NOMO-1 (cell line): ENCODE measurements at regions not wholly inside any gene's neighbourhood (a gene's known extent, or its start where the extent isn't known, plus 50 kb on each side); places are given as distances from the start of the nearest gene placed in this dataset.

ENCODE experiments used
- DNase-seq, 2 experiments: peaks; one replicate each; lab custom pipeline; 2025; ENCODE audit not compliant: unreplicated experiment in 2 of 2; lab: John Stamatoyannopoulos, UW

- peak; percentile 17 to 41 for DNase-seq
Measured at GRCh38 chr3:84439476-84439875, 519.3 kb upstream of the CADM2 start.

- no peak for DNase-seq
Measured at GRCh38 chr3:84440291-84440690, 518.5 kb upstream of the CADM2 start.

GRCh38 chr3:84442533-84442932, 516.3 kb upstream of the CADM2 start:
- DNase-seq, result no peak

GRCh38 chr3:84444726-84445521, 513.9 kb upstream of the CADM2 start:
- DNase-seq, result no peak

- no peak for DNase-seq
Measured at GRCh38 chr3:84487296-84487695, 471.5 kb upstream of the CADM2 start.

GRCh38 chr3:84504761-84505160, 454.0 kb upstream of the CADM2 start:
- DNase-seq, result no peak

- DNase-seq, result no peak
Measured at GRCh38 chr3:84510007-84510406, 448.8 kb upstream of the CADM2 start.

GRCh38 chr3:84522893-84523292, 435.9 kb upstream of the CADM2 start:
- no peak for DNase-seq

GRCh38 chr3:84536916-84537315, 421.9 kb upstream of the CADM2 start:
- DNase-seq, result no peak

GRCh38 chr3:84538597-84538996, 420.2 kb upstream of the CADM2 start:
- no peak for DNase-seq

GRCh38 chr3:84547207-84547606, 411.6 kb upstream of the CADM2 start:
- DNase-seq, result no peak

- peak; percentile 13 to 15 for DNase-seq
Measured at GRCh38 chr3:84547971-84548970, 410.5 kb upstream of the CADM2 start.

- DNase-seq, result no peak
Measured at GRCh38 chr3:84555629-84556028, 403.2 kb upstream of the CADM2 start.

GRCh38 chr3:84566256-84566655, 392.5 kb upstream of the CADM2 start:
- DNase-seq, result no peak

GRCh38 chr3:84567796-84568195, 391.0 kb upstream of the CADM2 start:
- no peak for DNase-seq

- DNase-seq, result no peak
Measured at GRCh38 chr3:84573962-84574361, 384.8 kb upstream of the CADM2 start.

- DNase-seq, result no peak
Measured at GRCh38 chr3:84586427-84586826, 372.4 kb upstream of the CADM2 start.

GRCh38 chr3:84600703-84601225, 358.0 kb upstream of the CADM2 start:
- DNase-seq, result no peak

- peak in 1 of 2 experiments; percentile 26 for DNase-seq
Measured at GRCh38 chr3:84601303-84601702, 357.5 kb upstream of the CADM2 start.

GRCh38 chr3:84621823-84622222, 337.0 kb upstream of the CADM2 start:
- DNase-seq, result no peak

GRCh38 chr3:84634668-84635067, 324.1 kb upstream of the CADM2 start:
- no peak for DNase-seq
